WI38 (cell line): ENCODE measurements at regions not wholly inside any gene's neighbourhood (a gene's known extent, or its start where the extent isn't known, plus 50 kb on each side); places are given as distances from the start of the nearest gene placed in this dataset.

Experiments
- H3K4me3 ChIP-seq: 2 replicates; pipeline ENCODE4 v1.5.1; 2011; ENCODE audit warnings: low read depth, mild to moderate bottlenecking, control low read depth, low read length
- TF ChIP-seq, protein P1 (sequence below): IDR thresholded peaks from 2 replicates; pipeline ENCODE4 v1.5.1; 2012; ENCODE audit warnings: low read depth, mild to moderate bottlenecking, control low read depth, low read length

DNA sequence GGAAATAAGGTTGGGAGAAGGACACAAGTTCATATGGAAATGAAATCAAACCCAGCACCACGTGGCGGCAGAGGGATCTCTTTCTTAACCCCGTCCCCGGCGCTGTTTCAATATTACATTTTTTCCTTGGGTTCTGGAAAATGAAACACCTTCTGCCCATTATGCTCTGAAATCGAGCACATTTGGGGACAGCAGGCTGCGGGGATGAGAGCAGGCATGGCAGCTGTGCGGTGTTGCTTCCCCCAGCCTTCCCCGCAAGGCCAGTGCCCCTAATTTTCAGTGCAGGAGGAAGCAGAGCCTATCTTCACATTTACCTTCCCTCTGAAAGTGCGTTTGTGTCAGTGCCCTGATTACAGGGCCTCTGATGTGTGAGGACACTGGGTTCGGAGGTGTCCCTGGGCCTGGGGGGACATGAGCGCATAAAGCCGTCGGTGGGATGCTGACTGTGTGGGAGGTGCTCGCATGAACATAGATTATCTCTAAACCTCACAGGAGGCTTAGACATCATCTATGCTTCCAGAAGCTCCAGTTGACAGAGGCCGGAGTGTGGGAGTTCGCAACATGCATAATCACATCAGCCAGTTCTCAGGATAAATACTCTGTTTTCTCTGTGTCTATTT, 921.3 kb downstream of the BRD1 start:
- TF ChIP-seq, protein P1, sequence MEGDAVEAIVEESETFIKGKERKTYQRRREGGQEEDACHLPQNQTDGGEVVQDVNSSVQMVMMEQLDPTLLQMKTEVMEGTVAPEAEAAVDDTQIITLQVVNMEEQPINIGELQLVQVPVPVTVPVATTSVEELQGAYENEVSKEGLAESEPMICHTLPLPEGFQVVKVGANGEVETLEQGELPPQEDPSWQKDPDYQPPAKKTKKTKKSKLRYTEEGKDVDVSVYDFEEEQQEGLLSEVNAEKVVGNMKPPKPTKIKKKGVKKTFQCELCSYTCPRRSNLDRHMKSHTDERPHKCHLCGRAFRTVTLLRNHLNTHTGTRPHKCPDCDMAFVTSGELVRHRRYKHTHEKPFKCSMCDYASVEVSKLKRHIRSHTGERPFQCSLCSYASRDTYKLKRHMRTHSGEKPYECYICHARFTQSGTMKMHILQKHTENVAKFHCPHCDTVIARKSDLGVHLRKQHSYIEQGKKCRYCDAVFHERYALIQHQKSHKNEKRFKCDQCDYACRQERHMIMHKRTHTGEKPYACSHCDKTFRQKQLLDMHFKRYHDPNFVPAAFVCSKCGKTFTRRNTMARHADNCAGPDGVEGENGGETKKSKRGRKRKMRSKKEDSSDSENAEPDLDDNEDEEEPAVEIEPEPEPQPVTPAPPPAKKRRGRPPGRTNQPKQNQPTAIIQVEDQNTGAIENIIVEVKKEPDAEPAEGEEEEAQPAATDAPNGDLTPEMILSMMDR, result no peak
- no peak overlapping the region for H3K4me3 ChIP-seq

DNA sequence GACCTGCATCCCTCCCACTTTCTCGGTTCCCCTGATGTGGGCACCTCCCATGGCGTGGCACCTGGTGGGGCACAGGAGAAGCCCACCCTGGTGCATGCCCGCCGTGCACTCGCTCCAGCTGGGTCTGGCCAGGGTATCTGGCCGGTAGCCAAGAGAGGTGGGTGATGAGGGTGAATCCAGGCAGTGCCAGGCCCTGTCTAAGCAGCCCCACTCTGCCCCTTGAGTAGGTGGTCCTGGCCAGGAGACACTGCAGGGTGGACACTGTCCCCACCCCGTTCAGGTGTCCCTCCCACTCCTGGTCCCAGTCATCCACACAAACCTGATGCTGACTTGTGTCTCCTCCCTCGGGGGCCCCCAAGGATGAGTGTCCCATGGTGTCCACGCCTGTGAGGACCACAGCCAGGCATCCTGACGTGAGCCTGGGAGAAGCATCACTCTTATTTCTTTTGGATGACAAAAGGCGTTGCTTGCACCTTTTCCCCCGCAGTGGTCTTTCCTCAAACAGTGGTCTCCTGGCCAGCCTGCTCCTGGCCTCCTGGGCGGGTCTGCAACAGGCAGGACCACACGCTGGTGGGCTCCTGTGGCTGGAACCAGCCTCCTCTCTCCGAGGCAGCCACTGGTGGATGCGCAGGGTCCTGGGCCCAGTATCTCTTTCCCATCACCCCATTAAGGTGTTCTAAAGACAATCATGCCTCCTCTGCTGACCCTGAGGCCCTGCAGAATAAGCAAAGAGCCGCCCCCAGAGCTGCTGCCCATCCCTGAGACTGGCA, 922.3 kb downstream of the BRD1 start:
- H3K4me3 ChIP-seq, result no peak overlapping the region
- TF ChIP-seq, protein P1, result no peak

DNA sequence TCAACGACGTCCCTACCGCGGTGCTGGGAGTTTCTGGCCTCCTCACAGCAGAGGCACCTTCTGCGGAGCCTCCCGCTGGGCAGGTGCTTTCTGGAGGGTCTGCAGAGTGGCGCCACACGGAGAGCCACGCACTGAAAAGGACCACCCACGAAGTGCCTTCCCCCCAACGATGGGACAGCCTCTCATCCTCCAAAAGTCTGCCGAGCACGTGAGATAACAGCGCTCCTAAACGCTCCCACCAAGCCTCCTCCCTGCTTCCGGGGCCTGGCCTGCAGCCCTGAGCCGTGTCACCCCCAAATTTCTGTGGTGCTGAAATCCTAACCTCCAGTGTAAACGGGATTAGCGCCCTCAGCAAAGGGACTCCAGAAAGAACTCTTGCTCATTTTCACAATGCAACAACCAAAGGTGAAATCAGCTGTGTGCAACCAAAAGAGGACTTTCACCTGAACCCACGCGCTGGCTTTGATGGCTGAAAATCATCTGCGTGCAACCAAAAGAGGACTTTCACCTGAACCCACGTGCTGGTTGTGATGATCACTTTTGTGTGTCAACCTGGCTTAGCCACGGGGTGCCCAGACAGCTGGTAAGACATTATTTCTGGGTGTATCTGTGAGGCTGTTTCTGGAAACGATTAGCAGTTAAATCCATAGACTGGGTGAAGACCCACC, 924.6 kb downstream of the BRD1 start:
- TF ChIP-seq, protein P1, result no peak
- no peak overlapping the region for H3K4me3 ChIP-seq

DNA sequence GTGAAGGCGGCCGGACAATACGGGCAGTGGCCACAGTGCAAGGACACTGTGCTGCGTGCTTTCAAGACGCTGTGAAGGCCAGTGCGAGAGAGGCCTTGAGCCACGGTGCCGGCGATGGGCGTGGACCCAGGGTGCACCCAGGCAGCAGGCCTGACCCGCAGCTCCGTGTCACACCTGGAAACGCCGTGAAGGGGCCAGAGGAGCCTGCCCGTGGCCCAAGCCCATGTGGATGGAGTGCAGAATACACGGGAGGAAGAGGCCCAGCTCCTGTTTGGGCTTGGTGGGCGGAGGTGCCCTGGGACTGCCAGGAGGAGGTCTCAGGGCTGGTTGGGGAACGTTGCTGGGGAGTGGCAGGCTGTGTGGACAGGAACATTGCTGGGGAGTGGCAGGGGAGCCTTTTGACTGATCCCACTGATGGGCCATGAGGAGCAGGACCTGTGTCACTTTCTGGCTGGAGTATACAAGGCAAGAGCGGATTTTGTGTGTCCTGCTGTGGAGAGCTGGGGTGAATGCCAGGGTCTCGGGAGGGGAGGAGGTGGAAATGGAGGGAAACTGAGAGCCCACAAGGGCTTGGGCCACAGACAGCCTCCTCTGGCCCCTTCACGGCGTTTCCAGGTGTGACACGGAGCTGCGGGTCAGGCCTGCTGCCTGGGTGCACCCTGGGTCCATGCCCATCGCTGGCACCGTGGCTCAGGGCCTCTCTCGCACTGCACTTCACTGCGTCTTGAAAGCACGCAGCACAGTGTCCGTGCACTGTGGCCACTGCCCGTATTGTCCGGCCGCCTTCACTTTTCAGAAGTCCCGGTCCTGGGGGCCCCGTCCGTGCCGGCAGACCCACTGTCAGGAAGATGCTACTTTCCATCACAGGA, 925.4 kb downstream of the BRD1 start:
- no peak overlapping the region for H3K4me3 ChIP-seq
- TF ChIP-seq, protein P1, result no peak

DNA sequence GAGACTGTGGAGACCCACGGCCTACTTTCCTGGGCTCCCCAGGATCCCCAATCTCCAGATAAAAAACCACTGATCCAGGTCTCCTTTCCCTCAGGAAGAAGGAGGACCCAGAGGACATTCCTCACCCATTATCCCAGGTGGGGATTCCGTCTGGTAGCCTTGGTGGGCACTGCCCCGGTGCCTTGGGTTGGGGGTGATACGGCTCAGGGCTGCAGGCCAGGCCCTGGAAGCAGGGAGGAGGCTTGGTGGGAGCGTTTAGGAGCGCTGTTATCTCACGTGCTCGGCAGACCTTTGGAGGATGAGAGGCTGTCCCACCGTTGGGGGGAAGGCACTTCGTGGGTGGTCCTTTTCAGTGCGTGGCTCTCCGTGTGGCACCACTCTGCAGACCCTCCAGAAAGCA, 926.3 kb downstream of the BRD1 start:
- TF ChIP-seq, protein P1, result no peak

DNA sequence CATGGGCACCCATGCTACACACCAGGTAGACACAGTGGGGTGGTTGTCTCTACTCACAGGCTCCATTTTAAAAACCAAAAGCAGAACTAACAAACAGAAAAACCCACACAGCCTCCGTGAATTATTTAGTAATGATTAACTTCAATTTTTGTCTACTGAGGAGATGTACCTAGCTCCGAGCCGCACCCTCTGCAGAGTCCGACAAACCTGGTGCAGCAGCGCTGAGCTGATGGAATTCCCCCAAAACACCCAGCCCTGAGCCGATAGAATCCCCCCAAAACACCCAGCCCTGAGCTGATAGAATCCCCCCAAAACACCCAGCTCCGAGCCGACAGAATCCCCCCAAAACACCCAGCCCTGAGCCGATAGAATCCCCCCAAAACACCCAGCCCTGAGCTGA, 927.0 kb downstream of the BRD1 start:
- H3K4me3 ChIP-seq, result no peak overlapping the region
- TF ChIP-seq, protein P1, result no peak

More for the DNA sequence above, 926.3 kb downstream of the BRD1 start:
- no peak overlapping the region for H3K4me3 ChIP-seq
